Right renal pelvis (tissue), 4 donors: ENCODE measurements at regions not wholly inside any gene's neighbourhood (a gene's known extent, or its start where the extent isn't known, plus 50 kb on each side); places are given as distances from the start of the nearest gene placed in this dataset.

ENCODE experiments used
- DNase-seq, 4 donors: peaks; one replicate each; pipeline ENCODE4 v3.0.0-alpha.2; 2013; ENCODE audit warnings: low read depth in 4 of 4, low spot score in 3 of 4, missing footprints in 1 of 4

- no peak for DNase-seq
Observed at GRCh38 chr20:19944772-19945459, 72.2 kb upstream of the NAA20 start.

GRCh38 chr20:19945732-19946670 is 71.2 kb upstream of the NAA20 start:
- no peak for DNase-seq

- no peak for DNase-seq
Observed at GRCh38 chr20:19947611-19948264, 69.4 kb upstream of the NAA20 start.

GRCh38 chr20:19949195-19949867 is 67.8 kb upstream of the NAA20 start:
- no peak for DNase-seq

GRCh38 chr20:19950042-19950441 is 67.1 kb upstream of the NAA20 start:
- no peak for DNase-seq

- no peak for DNase-seq
Observed at GRCh38 chr20:19952392-19952791, 64.8 kb upstream of the NAA20 start.

GRCh38 chr20:19953606-19954005 is 63.6 kb upstream of the NAA20 start:
- DNase-seq = no peak

- no peak for DNase-seq
Observed at GRCh38 chr20:19956976-19957375, 60.2 kb upstream of the NAA20 start.

- no peak for DNase-seq
Observed at GRCh38 chr20:19958219-19958618, 58.9 kb upstream of the NAA20 start.

GRCh38 chr20:19958928-19959327 is 58.2 kb upstream of the NAA20 start:
- no peak for DNase-seq

GRCh38 chr20:19960745-19961144 is 56.4 kb upstream of the NAA20 start:
- DNase-seq = no peak

GRCh38 chr20:19961293-19961692 is 55.9 kb upstream of the NAA20 start:
- no peak for DNase-seq

GRCh38 chr20:19962958-19963357 is 54.2 kb upstream of the NAA20 start:
- DNase-seq = no peak

- DNase-seq = no peak
Observed at GRCh38 chr20:19964289-19965265, 52.6 kb upstream of the NAA20 start.

GRCh38 chr20:19966840-19967239 is 50.3 kb upstream of the NAA20 start:
- no peak for DNase-seq
